H1 (cell line): ENCODE measurements at regions not wholly inside any gene's neighbourhood (a gene's known extent, or its start where the extent isn't known, plus 50 kb on each side); places are given as distances from the start of the nearest gene placed in this dataset.

ENCODE experiments used
- CHD1 ChIP-seq: IDR thresholded peaks from 2 replicates; pipeline ENCODE4 v1.6.1; 2012; ENCODE audit warnings: low read depth, low read length, improper control_type of control experiment
- RAD21 ChIP-seq, 2 experiments: IDR thresholded peaks in 1 of 2; conservative IDR thresholded peaks in 1 of 2; 2 replicates each; pipeline ENCODE4 v1.6.1; 2011; ENCODE audit warnings: low read depth in 2 of 2, low read length in 2 of 2, improper control_type of control experiment in 1 of 2, inconsistent platforms in 1 of 2, mild to moderate bottlenecking in 1 of 2, moderate library complexity in 1 of 2
- RFX5 ChIP-seq: IDR thresholded peaks from 2 replicates; pipeline ENCODE4 v1.6.1; 2011; ENCODE audit warnings: low read depth, low read length, improper control_type of control experiment, borderline replicate concordance
- SAP30 ChIP-seq: fragments of 300-600 bp; sonication (generic); IDR thresholded peaks from 2 replicates; pipeline ENCODE4 v1.7.1; 2012; ENCODE audit warnings: low read length, moderate library complexity, mild to moderate bottlenecking, inconsistent platforms; ENCODE audit not compliant: insufficient read depth, insufficient replicate concordance

GRCh38 chr14:39843881-39844280 lies 411.6 kb upstream of the FBXO33 start (continued):
- no peak for TF ChIP-seq RFX5
- no peak for TF ChIP-seq SAP30
- no peak for TF ChIP-seq CHD1
- no peak for TF ChIP-seq RAD21 (IDR thresholded peaks at IDR 0.05 in 1 of 2, conservative IDR thresholded peaks at IDR 0.05 in 1 of 2; ENCODE audit: low read depth in 2 of 2, low read length in 2 of 2)
